Stimulated activated memory B cell treated with anti-CD40 and anti-IgM and Interleukin-4, amounts not matched to agents 10 μg/mL and 1 μg/mL and 100 μg/mL, for 72 hours (primary cell): ENCODE measurements at regions not wholly inside any gene's neighbourhood (a gene's known extent, or its start where the extent isn't known, plus 50 kb on each side); places are given as distances from the start of the nearest gene placed in this dataset.

Source experiments
- ATAC-seq: fragments of 150-1000 bp; cut with Tn5 transposase; 2 replicates; pipeline ENCODE4 v1.10.0; 2021
- H3K27ac Mint-ChIP-seq: one replicate; pipeline ENCODE4 v1.8.0; 2022; ENCODE audit warnings: mild to moderate bottlenecking, mixed read lengths
- H3K27me3 Mint-ChIP-seq: one replicate; pipeline ENCODE4 v1.8.0; 2022; ENCODE audit warnings: mixed read lengths
- H3K36me3 Mint-ChIP-seq: one replicate; pipeline ENCODE4 v1.8.0; 2022; ENCODE audit warnings: mixed read lengths
- H3K4me1 Mint-ChIP-seq: one replicate; pipeline ENCODE4 v1.8.0; 2022; ENCODE audit warnings: mixed read lengths
- H3K4me3 Mint-ChIP-seq: one replicate; pipeline ENCODE4 v1.8.0; 2022; ENCODE audit warnings: mild to moderate bottlenecking, moderate library complexity, mixed read lengths
- H3K9me3 Mint-ChIP-seq: one replicate; pipeline ENCODE4 v1.8.0; 2022; ENCODE audit warnings: mixed read lengths

DNA sequence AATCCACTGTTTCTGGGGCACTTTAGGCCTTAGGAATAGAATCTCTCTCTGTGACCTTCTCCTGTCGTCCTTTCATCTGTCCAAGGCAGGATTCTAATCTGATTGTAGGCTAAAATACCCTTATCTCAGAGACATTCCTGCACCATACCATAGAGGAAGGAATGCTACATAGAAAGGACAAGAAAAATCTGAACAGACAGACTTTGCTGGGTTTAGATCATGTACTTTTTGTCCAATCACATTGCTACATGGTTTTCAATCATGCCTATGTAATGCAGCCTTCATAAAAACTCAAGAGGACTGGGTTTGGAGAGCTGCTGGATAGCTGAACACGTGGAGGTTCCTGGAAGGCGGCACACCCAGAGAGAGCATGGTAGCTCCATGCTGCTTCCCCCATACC, 378.5 kb upstream of the SEMA6D start:
- H3K27ac Mint-ChIP-seq, result no peak overlapping the region
- no peak overlapping the region for H3K4me3 Mint-ChIP-seq
- H3K4me1 Mint-ChIP-seq, result no peaks in the 10 kb centered on the region
- H3K36me3 Mint-ChIP-seq, result no peaks in the 10 kb centered on the region
- H3K27me3 Mint-ChIP-seq, result no peaks in the 10 kb centered on the region
- H3K9me3 Mint-ChIP-seq, result peaks cover 2% of the 10 kb centered on the region
- ATAC-seq, result no peak

DNA sequence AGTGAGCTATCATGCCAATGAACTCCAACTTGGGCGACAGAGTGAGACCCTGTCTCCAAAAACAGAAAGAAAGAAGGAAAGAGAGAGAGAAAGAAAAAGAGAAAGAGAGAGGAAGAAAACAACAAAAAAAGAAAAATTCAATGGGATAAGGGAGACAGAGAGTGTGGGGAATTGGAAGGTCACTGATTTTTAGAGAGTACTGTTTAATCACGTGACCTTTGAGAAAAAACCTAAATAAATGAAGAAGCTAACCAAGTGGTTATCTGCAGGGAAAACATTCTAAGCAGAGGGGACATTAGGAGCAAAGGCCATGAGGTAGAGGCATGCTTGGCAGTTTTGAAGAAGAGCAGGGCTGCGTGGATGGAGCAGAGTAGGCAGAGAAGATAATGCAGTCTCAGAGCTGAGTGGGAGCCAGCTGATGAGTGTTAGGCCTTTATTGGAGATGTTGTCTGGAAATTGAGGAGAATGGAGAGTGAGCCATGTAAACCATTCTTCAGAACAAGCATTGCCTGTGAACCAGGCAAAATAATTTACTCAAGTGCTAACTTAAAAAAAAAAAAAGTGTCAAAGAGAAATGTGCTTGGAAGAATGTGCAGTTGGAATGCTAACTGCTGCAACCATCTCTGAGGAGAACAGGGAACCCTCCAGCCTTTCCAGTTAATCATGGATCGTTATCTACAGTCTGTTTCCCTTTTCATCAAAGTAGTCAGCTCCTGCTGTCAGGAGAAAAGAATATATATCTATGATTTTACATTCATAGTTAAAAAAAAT, 377.3 kb upstream of the SEMA6D start:
- Mint-ChIP-seq H3K4me1 (no peaks in the 10 kb centered on the region), H3K27me3 (no peaks in the 10 kb centered on the region), H3K4me3 (no peak overlapping the region), H3K27ac (no peak overlapping the region), H3K36me3 (no peaks in the 10 kb centered on the region), H3K9me3 (no peaks in the 10 kb centered on the region)
- ATAC-seq, result no peak

DNA sequence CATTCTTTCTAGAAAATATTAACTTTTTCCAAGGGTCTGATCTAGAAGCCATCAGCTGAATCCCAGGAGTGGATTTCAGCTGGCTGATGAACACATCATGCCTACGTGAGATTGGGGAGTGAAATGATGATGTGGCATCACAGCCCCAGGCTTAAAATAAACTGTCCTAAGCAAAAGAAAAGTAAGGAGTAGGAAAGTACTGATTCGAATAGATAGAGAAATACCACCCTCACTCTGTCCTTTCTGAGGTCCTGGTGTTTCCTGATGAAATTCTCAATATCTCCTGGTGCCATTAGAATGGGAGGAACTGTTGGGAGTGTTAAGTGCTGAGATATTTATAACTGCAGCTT, 376.8 kb upstream of the SEMA6D start:
- Mint-ChIP-seq H3K4me1 (no peaks in the 10 kb centered on the region), H3K36me3 (no peaks in the 10 kb centered on the region), H3K27me3 (no peaks in the 10 kb centered on the region), H3K4me3 (no peak overlapping the region), H3K9me3 (no peaks in the 10 kb centered on the region), H3K27ac (no peak overlapping the region)
- ATAC-seq, result no peak

DNA sequence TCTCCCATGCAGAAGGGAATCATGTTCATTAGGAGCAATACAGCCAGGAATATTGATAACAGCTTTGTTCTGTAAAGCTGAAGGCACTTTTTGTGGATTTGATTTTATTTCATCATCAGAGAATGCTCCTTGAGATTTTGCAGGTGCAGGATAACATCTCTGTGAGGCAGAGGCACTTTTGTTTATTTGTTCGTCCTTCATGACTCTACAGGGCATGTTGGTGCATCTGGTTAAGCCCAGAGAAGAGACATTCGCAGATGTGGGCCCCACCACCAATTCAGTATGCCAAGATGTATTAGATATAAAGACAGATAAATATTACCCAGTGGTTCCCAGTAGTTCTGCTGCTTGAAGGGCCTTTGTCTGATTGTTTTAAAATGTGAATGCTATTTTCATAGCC, 368.1 kb upstream of the SEMA6D start:
- no peaks in the 10 kb centered on the region for H3K4me1 Mint-ChIP-seq
- no peaks in the 10 kb centered on the region for H3K9me3 Mint-ChIP-seq
- H3K27ac Mint-ChIP-seq, result no peak overlapping the region
- H3K36me3 Mint-ChIP-seq, result no peaks in the 10 kb centered on the region
- ATAC-seq, result no peak
- H3K4me3 Mint-ChIP-seq, result no peak overlapping the region
- H3K27me3 Mint-ChIP-seq, result no peaks in the 10 kb centered on the region

DNA sequence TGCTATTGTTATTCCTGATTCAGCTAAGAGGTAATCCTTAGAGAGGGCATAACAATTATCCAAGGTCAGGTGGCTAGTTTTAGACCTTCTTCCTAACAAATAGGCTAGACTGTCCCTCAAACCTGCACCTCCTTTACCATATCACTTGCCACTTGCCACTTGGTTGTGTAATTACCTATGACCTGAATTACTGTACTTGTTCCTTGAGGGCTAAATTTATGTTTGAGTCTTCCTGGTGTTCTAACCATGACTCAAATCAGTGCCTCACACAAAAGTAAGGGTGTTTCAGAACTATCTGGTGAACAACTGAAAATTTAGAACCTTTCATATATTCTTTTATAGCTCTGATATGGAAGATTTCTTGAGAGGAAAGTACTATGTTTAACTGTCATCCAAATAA, 365.8 kb upstream of the SEMA6D start:
- Mint-ChIP-seq H3K27me3 (no peaks in the 10 kb centered on the region), H3K36me3 (no peaks in the 10 kb centered on the region), H3K4me1 (no peaks in the 10 kb centered on the region), H3K4me3 (no peak overlapping the region), H3K9me3 (peaks cover 3% of the 10 kb centered on the region), H3K27ac (no peak overlapping the region)
- ATAC-seq, result no peak

DNA sequence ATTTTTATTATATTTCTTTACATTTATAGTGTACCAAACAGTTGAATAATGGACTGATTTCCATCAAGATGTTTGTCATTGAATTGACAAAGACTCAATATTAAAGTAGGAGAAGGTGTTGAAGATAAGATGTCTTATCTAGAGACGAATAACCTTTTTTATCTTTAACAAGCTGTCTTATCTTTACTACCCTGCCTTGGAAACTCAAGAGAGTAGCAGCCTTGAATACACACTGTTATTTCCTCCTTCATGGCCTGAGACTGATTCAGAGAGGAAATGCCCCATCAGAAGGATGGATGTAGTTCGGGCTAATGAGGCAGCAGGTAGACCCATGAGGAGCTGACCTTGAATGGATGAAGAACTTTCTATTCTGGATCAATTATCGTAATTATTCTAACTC, 365.1 kb upstream of the SEMA6D start:
- Mint-ChIP-seq H3K4me3 (no peak overlapping the region), H3K36me3 (no peaks in the 10 kb centered on the region), H3K27me3 (no peaks in the 10 kb centered on the region), H3K4me1 (no peaks in the 10 kb centered on the region), H3K27ac (no peak overlapping the region), H3K9me3 (peaks cover 3% of the 10 kb centered on the region)
- no peak for ATAC-seq

DNA sequence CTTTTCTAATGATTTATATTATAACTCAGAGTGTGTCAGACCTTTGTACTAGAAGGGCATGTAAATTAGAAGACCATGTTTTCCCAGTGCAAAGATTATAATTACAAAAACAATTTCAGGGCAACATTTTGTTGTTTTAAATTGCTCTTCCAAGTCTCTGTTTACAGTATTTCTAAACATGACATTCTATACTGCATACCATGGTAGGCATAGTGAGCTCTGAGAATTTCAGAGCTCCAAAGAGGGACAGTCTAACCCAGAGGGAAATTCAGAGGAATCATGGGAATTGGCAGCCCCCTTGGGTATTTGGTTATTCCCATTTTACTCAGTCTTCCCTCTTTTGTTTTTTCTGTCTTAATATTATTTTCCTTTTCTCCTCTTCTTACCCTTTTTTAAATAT, 361.5 kb upstream of the SEMA6D start:
- Mint-ChIP-seq H3K27me3 (no peaks in the 10 kb centered on the region), H3K36me3 (no peaks in the 10 kb centered on the region), H3K4me3 (no peak overlapping the region), H3K9me3 (peaks cover 3% of the 10 kb centered on the region), H3K27ac (no peak overlapping the region), H3K4me1 (no peaks in the 10 kb centered on the region)
- ATAC-seq, result no peak

DNA sequence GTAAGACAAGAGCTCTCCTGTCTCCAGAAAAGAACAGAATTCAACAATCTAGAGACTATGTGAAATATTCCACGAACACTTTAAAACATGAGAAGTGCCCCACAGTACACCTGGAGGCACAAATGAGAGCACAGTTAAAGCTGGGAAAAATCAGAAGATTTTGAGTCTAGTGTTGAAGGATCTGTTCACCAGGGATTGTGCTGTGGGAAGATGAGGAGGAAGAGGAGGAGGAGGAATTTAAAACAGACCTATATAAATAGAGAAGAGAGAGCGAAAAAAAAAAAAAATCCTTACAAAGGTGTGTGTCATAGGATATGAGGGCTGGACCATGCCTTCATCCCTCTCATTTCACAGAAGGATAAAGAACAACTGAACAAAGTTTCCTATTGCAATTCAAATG, 361.0 kb upstream of the SEMA6D start:
- Mint-ChIP-seq H3K4me1 (no peaks in the 10 kb centered on the region), H3K27me3 (no peaks in the 10 kb centered on the region), H3K36me3 (no peaks in the 10 kb centered on the region), H3K27ac (no peak overlapping the region), H3K4me3 (no peak overlapping the region), H3K9me3 (peaks cover 3% of the 10 kb centered on the region)
- ATAC-seq, result no peak

DNA sequence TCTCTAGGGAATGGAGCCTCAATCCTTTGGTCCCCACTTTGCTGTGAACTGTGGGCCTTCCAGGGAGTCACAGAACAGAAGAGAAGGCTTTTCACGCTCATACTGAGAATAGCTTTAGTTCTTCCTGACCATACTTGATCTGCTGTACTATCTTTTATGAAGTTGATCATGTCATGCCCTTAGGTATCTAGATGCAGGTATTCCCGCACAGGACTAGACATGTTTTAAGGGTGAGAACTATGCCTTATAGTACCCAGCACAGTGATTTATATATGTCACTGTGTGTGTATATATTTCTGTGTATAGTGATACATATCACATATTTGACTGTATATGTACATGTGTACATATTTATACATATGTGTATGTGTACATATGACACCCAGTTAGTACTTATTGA, 358.4 kb upstream of the SEMA6D start:
- no peak overlapping the region for H3K27ac Mint-ChIP-seq

DNA sequence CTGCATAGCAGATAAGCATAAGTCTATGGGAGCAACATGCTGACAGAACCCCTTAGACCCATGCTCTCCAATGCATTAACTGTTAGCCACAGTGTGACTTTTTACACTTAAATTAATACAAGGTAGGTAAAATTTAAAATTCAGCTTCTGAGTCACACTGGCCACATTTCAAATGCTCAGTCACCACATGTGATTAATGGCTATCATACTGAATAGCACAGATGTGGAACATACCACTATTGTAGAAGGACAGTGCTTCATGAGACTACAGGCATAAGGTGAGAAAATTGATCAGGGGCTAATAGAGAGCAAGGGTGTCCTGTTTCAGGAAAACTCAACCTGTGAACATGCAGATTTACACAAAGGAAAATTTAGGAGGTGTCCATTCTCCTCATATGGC, 357.0 kb upstream of the SEMA6D start:
- Mint-ChIP-seq H3K27me3 (no peaks in the 10 kb centered on the region), H3K27ac (no peak overlapping the region), H3K9me3 (peaks cover 3% of the 10 kb centered on the region), H3K4me1 (no peaks in the 10 kb centered on the region), H3K4me3 (no peak overlapping the region), H3K36me3 (no peaks in the 10 kb centered on the region)
- no peak for ATAC-seq

More for the DNA sequence above, 358.4 kb upstream of the SEMA6D start:
- H3K4me3 Mint-ChIP-seq, result no peak overlapping the region
- peaks cover 6% of the 10 kb centered on the region for H3K9me3 Mint-ChIP-seq
- H3K27me3 Mint-ChIP-seq, result no peaks in the 10 kb centered on the region
- no peak for ATAC-seq
- no peaks in the 10 kb centered on the region for H3K36me3 Mint-ChIP-seq
- no peaks in the 10 kb centered on the region for H3K4me1 Mint-ChIP-seq

DNA sequence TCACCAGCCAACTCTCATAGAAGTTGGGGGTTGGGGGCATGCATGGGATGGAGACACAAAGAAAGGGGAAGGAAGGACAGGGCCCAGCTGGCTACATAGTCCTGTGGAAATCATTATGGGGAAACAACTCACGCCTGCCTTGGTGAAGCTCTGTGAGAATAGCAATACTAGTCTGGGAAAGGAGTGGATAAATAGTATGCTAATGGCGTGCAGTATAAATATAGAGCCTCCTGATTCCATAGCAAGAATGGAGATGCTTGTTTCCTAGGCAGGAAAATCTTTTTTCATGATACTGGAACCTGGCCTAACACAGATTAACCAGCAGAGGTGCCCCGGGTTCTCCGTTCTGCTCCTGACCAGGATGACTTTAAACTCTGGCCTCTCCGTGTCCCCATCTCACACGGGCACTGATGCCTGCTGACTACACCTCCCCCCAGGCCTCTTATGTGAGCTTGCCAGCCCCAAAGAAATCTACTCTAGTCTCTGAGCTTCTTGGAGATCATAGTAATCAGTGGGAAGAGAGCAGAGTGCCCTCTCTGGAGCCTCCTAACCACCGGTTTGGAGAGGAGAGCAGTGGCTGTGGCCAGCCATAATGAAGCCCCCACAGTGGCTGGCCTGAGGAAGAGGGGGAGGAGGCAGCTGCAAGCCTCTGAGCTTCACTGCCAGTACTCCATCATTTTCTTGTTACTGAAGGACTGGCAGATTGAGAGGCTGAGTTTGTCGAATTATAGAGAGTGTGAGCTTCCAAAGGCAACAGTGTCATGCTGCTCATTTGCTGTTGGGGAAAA, 355.0 kb upstream of the SEMA6D start:
- Mint-ChIP-seq H3K27ac (no peak overlapping the region), H3K4me1 (no peaks in the 10 kb centered on the region), H3K27me3 (no peaks in the 10 kb centered on the region), H3K4me3 (no peak overlapping the region), H3K9me3 (peaks cover 3% of the 10 kb centered on the region), H3K36me3 (no peaks in the 10 kb centered on the region)
- no peak for ATAC-seq

DNA sequence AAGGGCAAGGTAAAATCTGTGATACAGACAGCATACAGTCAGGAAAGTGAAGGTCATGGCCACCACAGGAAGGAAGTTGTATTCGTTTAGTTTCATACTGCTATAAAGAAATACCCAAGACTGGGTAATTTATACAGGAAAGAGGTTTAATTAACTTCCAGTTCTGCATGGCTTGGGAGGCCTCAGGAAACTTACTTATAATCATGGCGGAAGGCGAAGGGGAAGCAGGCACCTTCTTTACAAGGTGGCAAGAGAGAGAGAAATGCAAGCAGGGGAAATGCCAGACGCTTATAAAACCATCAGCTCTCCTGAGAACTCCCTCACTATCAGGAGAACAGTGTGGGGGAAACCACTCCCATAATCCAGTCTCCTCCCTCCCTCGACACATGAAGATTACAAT, 353.7 kb upstream of the SEMA6D start:
- peaks cover 6% of the 10 kb centered on the region for H3K9me3 Mint-ChIP-seq

DNA sequence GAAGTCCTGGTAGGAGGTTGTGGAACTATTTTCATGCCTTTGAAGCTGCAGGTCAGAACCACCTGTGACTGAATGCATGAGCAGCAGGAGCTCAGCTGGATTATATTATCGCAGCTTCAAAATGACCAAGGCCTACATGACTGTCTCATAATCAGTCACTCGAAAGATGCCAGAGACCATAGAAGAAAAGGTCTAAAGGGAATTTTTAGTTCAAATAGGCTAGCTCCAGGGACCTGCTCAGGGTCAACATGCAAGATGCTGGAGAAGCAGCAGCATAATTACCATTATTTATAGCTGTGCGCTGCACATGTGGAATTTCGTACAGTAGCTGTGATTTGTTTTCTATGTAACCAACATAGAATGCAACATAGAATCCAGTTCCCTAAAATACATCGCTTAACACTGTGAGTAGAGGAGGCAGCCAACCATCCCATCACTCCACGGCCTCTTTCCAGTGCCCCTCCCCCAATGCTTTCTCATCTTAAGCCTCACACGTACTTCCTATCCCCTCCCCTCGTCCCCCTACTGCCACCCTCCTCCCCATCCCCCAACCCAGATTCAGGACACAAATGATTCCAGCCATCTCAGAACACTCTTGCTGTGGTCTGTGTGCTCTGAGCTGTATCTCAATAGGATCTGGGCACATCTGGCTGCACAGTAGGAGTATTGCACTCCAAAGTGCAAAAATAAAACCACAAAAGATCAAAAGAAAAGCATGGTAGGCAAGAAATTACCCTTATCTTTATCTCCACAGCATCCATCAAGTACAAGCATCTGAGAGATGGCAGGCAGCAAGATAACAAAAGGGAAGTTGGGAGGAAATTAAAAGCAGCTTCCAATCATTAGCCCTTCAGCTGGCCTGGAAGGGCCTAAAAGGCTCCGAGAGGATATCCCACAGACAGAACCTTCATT, 352.8 kb upstream of the SEMA6D start:
- ATAC-seq, result no peak
- H3K4me3 Mint-ChIP-seq, result no peak overlapping the region
- no peak overlapping the region for H3K27ac Mint-ChIP-seq
- peaks cover 6% of the 10 kb centered on the region for H3K9me3 Mint-ChIP-seq
- no peaks in the 10 kb centered on the region for H3K36me3 Mint-ChIP-seq
- no peaks in the 10 kb centered on the region for H3K4me1 Mint-ChIP-seq
- H3K27me3 Mint-ChIP-seq, result no peaks in the 10 kb centered on the region

More for the DNA sequence above, 353.7 kb upstream of the SEMA6D start:
- no peak for ATAC-seq
- no peaks in the 10 kb centered on the region for H3K27me3 Mint-ChIP-seq
- no peaks in the 10 kb centered on the region for H3K4me1 Mint-ChIP-seq
- no peaks in the 10 kb centered on the region for H3K36me3 Mint-ChIP-seq
- H3K27ac Mint-ChIP-seq, result no peak overlapping the region
- no peak overlapping the region for H3K4me3 Mint-ChIP-seq

DNA sequence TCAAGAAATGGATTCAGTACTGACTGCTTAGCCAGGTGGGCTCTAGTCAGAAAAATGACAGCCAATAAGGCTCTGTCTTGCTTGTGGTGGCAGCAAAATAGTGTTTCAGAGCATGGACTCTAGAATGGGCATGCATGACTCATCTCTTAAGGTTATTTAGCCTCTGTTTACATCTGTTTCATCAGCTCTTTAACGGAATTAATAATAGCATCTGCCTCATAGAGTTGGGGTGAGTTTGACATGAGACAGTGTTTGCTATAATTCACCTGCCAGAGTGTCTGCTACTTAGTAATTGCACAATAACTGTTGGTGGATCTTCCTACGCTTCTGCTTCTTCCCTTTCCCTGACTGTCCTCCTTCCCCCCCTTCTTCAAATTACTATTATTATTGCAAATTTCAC, 350.4 kb upstream of the SEMA6D start:
- ATAC-seq, result no peak
- Mint-ChIP-seq H3K4me3 (no peak overlapping the region), H3K27ac (no peak overlapping the region), H3K9me3 (peaks cover 6% of the 10 kb centered on the region), H3K27me3 (no peaks in the 10 kb centered on the region), H3K36me3 (no peaks in the 10 kb centered on the region), H3K4me1 (no peaks in the 10 kb centered on the region)

DNA sequence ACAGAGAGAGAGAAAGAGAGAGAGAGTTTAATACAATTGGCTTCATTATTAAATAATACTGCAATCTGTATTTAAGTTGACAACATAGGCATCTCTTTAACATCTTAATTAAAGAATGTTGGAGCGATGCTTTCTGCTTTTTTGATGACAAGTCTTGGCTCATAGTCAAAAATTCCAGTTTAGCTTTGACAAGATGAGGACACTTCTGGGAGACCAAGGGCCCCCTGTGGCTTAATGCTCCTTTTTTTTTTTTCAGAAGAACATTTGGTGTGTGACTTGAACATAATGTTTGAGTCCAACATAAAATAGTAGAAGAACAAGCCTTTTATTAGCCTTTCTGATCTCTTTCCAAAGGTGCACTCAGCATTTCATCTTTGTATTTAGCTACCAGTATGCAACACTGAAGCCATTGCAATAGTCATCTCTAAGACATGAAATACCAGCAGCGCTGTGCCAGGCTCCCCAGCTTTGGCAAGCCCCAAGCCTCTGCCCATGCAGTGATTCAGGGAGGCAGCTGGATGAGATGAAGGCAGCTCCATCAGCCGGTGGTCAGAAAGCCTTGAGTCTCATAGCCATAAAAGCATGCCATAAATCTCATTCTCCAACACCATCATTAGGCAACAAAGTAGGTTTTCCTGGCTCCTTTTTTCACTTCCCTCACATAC, 349.4 kb upstream of the SEMA6D start:
- H3K27ac Mint-ChIP-seq, result no peak overlapping the region

More for the DNA sequence above, 349.4 kb upstream of the SEMA6D start:
- no peak overlapping the region for H3K4me3 Mint-ChIP-seq
- no peak for ATAC-seq
- no peaks in the 10 kb centered on the region for H3K36me3 Mint-ChIP-seq
- peaks cover 6% of the 10 kb centered on the region for H3K9me3 Mint-ChIP-seq
- H3K4me1 Mint-ChIP-seq, result no peaks in the 10 kb centered on the region
- no peaks in the 10 kb centered on the region for H3K27me3 Mint-ChIP-seq
